PC-9 (cell line): ENCODE measurements at regions not wholly inside any gene's neighbourhood (a gene's known extent, or its start where the extent isn't known, plus 50 kb on each side); places are given as distances from the start of the nearest gene placed in this dataset.

ENCODE experiments used
- CTCF ChIP-seq: fragments of 200-600 bp; sonication (generic); conservative IDR thresholded peaks from 2 replicates; pipeline ENCODE4 v1.6.1; 2017; ENCODE audit warnings: mixed run types, antibody characterized with exemption, mild to moderate bottlenecking, moderate library complexity
- EZH2 ChIP-seq: fragments of 200-600 bp; sonication (generic); IDR thresholded peaks from 2 replicates; pipeline ENCODE4 v1.8.0; 2017; ENCODE audit warnings: antibody characterized with exemption, low read depth

GRCh38 chr5:4356201-4356600 lies 760.6 kb downstream of the IRX1 start:
- TF ChIP-seq CTCF (no peak), EZH2 (no peak)
